ENCODE measurements at regions not wholly inside any gene's neighbourhood (a gene's known extent, or its start where the extent isn't known, plus 50 kb on each side); places are given as distances from the start of the nearest gene placed in this dataset.

DNA sequence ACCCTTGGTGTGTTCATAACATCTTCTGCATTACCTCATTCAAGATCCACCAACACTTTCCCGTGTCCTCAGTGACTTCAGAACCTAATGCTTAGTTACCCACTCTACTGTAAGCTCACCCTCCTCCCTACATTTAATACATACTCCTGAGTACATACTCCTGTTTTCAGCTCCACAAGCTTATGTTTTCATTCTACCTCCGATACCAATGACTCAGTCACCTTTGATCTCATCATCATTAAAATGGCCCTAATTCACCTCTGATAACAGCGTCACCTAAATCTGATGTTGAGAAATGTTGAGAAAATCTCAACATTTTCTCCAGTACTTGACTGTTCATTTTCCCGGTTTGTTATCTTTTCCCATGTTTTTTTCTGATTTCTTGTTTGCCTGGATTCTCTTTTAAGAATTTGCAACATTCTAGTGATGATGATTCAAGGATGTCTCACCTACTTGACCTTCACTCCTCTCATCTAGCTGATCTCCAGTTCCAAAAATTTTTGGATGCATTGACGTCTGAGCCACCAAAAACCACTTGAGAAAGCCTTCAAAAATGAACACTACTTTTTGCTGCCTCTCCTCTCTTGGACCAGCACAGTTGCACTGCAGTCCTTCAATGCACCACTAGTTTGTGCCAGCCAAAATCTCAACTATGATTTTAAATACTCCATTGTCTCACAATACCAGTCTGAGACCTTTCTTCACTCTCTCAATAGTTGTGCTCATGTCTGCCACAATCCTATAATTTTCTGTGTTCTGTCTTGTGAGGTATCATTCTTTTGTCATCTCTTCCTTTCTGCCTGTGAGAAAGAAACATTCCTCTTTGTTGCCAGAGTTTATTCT is 220.7 kb upstream of the SEMA6D start:
- no peak for DNase-seq (ENCODE audit: low spot score)
- H3K9me3 ChIP-seq (ENCODE audit: low read length), result no peaks in the 10 kb centered on the region
- no peaks in the 10 kb centered on the region for H3K36me3 ChIP-seq (ENCODE audit: insufficient read depth, low read length)
- no peaks in the 10 kb centered on the region for H3K79me2 ChIP-seq (ENCODE audit: insufficient read depth, low read depth, low read length)
- intact Hi-C loops (cut with micrococcal nuclease; ENCODE audit: unreplicated experiment), result no loop called here
- TF ChIP-seq, protein P1, sequence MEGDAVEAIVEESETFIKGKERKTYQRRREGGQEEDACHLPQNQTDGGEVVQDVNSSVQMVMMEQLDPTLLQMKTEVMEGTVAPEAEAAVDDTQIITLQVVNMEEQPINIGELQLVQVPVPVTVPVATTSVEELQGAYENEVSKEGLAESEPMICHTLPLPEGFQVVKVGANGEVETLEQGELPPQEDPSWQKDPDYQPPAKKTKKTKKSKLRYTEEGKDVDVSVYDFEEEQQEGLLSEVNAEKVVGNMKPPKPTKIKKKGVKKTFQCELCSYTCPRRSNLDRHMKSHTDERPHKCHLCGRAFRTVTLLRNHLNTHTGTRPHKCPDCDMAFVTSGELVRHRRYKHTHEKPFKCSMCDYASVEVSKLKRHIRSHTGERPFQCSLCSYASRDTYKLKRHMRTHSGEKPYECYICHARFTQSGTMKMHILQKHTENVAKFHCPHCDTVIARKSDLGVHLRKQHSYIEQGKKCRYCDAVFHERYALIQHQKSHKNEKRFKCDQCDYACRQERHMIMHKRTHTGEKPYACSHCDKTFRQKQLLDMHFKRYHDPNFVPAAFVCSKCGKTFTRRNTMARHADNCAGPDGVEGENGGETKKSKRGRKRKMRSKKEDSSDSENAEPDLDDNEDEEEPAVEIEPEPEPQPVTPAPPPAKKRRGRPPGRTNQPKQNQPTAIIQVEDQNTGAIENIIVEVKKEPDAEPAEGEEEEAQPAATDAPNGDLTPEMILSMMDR (conservative IDR thresholded peaks at IDR 0.05; ENCODE audit: low read length), result no peak
- no peak for TF ChIP-seq EZH2phosphoT487 (IDR thresholded peaks at IDR 0.05; ENCODE audit: borderline replicate concordance, low read depth, low read length)
- no TSS peak for BruUV-seq (replicated peaks)
- no peak overlapping the region for H3K4me3 ChIP-seq (ENCODE audit: low read depth, low read length, poor library complexity, severe bottlenecking)
- no peaks in the 10 kb centered on the region for H3K4me1 ChIP-seq (ENCODE audit: insufficient read depth, low read length, poor library complexity, severe bottlenecking)
- H4K20me1 ChIP-seq (ENCODE audit: insufficient read depth, low read length), result no peaks in the 10 kb centered on the region
- CTCF ChIA-PET (ENCODE audit: unreplicated experiment), result no interaction called here
- POLR2A ChIA-PET, result interaction anchor here (0.5 kb wide), 1 partner anchor 23 kb away, joined by 3 read pairs; no protein-coding TSS in a partner anchor
- H3K4me2 ChIP-seq (ENCODE audit: low read length), result no peak overlapping the region
- H2AFZ ChIP-seq (ENCODE audit: low read length), result no peak overlapping the region
- H3K27ac ChIP-seq (ENCODE audit: low read depth, low read length, poor library complexity, severe bottlenecking), result no peak overlapping the region
- no peaks in the 10 kb centered on the region for H3K9me2 ChIP-seq (ENCODE audit: insufficient read depth, low read length)

DNA sequence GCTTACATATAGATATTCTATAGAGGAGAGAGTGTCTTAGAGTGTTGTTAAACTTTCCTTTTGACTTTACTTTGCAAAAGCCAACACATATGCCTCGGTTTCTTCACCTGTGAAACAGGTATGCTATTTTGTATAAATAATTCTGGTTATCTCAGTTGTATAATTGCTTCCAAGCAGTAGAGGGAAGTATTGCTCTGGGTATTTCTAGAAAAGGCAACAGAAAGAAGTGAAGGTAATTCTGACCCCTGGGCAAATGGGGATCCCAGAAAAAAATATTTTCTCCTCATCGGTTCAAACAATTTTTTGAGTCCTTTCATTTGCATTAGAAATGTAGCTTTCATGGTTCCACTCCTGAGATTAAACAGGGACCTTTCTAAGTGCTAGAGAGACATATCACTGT is 216.5 kb upstream of the SEMA6D start:
- Histone ChIP-seq H3K4me3 (ENCODE audit: low read depth, low read length, poor library complexity, severe bottlenecking) (no peak overlapping the region), H3K27ac (ENCODE audit: low read depth, low read length, poor library complexity, severe bottlenecking) (no peak overlapping the region), H3K4me2 (ENCODE audit: low read length) (no peak overlapping the region), H3K9me2 (ENCODE audit: insufficient read depth, low read length) (no peaks in the 10 kb centered on the region), H3K36me3 (ENCODE audit: insufficient read depth, low read length) (no peaks in the 10 kb centered on the region), H3K4me1 (ENCODE audit: insufficient read depth, low read length, poor library complexity, severe bottlenecking) (no peaks in the 10 kb centered on the region), H2AFZ (ENCODE audit: low read length) (no peak overlapping the region), H4K20me1 (ENCODE audit: insufficient read depth, low read length) (no peaks in the 10 kb centered on the region), H3K79me2 (ENCODE audit: insufficient read depth, low read depth, low read length) (no peaks in the 10 kb centered on the region), H3K9me3 (ENCODE audit: low read length) (no peaks in the 10 kb centered on the region)
- ChIA-PET POLR2A (interaction anchor here (0.9 kb wide), 1 partner anchor 10 kb away, joined by 4 read pairs; no protein-coding TSS in a partner anchor), CTCF (ENCODE audit: unreplicated experiment) (no interaction called here)
- intact Hi-C loops (cut with micrococcal nuclease; ENCODE audit: unreplicated experiment), result no loop called here
- no peak for DNase-seq (ENCODE audit: low spot score)
- no peak for TF ChIP-seq EZH2phosphoT487 (IDR thresholded peaks at IDR 0.05; ENCODE audit: borderline replicate concordance, low read depth, low read length)
- TF ChIP-seq, protein P1 (conservative IDR thresholded peaks at IDR 0.05; ENCODE audit: low read length), result no peak
- BruUV-seq (replicated peaks), result no TSS peak

DNA sequence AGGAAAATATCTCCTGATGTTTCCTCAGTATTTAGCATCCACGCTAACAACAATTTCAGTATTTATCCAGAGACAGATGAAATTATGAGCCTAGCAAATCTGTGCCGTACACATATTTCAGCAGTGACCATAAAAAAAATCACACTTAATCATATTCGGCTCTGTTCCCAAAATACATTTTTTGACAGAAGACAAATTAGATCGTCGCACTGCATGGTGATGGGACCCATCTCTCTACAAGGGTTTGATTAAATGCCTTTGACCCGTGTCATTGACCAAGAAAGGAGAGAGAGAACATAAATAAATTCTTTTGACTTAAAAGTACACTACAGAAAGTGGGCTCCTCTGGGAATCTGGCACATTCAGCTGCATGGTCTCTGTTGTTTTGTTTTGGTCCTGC is 215.3 kb upstream of the SEMA6D start:
- Histone ChIP-seq H3K79me2 (ENCODE audit: insufficient read depth, low read depth, low read length) (no peaks in the 10 kb centered on the region), H3K27ac (ENCODE audit: low read depth, low read length, poor library complexity, severe bottlenecking) (no peak overlapping the region), H3K9me2 (ENCODE audit: insufficient read depth, low read length) (no peaks in the 10 kb centered on the region), H2AFZ (ENCODE audit: low read length) (no peak overlapping the region), H3K4me2 (ENCODE audit: low read length) (no peak overlapping the region), H3K4me3 (ENCODE audit: low read depth, low read length, poor library complexity, severe bottlenecking) (no peak overlapping the region), H4K20me1 (ENCODE audit: insufficient read depth, low read length) (no peaks in the 10 kb centered on the region), H3K36me3 (ENCODE audit: insufficient read depth, low read length) (no peaks in the 10 kb centered on the region), H3K9me3 (ENCODE audit: low read length) (no peaks in the 10 kb centered on the region), H3K4me1 (ENCODE audit: insufficient read depth, low read length, poor library complexity, severe bottlenecking) (no peaks in the 10 kb centered on the region)
- TF ChIP-seq, protein P1 (conservative IDR thresholded peaks at IDR 0.05; ENCODE audit: low read length), result no peak
- no peak for TF ChIP-seq EZH2phosphoT487 (IDR thresholded peaks at IDR 0.05; ENCODE audit: borderline replicate concordance, low read depth, low read length)
- no TSS peak for BruUV-seq (replicated peaks)
- ChIA-PET CTCF (ENCODE audit: unreplicated experiment) (no interaction called here), POLR2A (interaction anchor here (0.7 to 0.8 kb wide), 2 partner anchors 10 to 34 kb away, joined by 3 read pairs; no protein-coding TSS in a partner anchor)
- intact Hi-C loops (cut with micrococcal nuclease; ENCODE audit: unreplicated experiment), result no loop called here
- DNase-seq (ENCODE audit: low spot score), result no peak

Measured in OCI-LY7 (cell line).